Retinal pigment epithelial cell (primary cell): ENCODE measurements at regions not wholly inside any gene's neighbourhood (a gene's known extent, or its start where the extent isn't known, plus 50 kb on each side); places are given as distances from the start of the nearest gene placed in this dataset.

Experiments
- DNase-seq: peaks from one replicate; pipeline ENCODE4 v3.0.0-alpha.2; 2010; ENCODE audit warnings: low read depth
- H3K4me3 ChIP-seq: 2 replicates; pipeline ENCODE4 v1.5.1; 2011; ENCODE audit warnings: mild to moderate bottlenecking, low read length, control low read depth, moderate library complexity
- TF ChIP-seq, protein P1 (sequence below): conservative IDR thresholded peaks from 2 replicates; pipeline ENCODE4 v1.5.1; 2011; ENCODE audit warnings: low read depth, low read length, control low read depth, inconsistent platforms

DNA sequence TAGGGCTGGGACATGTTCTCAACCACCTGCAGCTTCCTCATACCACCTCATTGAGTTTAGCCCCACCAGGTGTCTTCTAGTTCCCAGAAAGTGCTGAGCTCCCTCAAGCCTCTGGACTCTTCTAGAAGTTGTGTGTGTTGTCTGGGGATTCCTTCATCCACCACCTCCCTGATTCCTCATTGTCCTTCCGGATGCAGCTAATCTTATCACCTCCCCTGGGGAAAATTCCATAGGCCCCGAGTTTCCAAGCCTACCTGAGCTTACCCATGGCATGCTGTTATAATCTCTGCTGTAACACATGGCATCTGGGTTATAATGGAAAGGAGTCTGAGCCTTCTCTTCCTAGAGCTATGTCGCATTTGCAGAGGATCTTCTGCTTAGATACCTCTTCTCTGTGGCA is 243.5 kb upstream of the SDK2 start:
- H3K4me3 ChIP-seq, result no peak overlapping the region
- TF ChIP-seq, protein P1, sequence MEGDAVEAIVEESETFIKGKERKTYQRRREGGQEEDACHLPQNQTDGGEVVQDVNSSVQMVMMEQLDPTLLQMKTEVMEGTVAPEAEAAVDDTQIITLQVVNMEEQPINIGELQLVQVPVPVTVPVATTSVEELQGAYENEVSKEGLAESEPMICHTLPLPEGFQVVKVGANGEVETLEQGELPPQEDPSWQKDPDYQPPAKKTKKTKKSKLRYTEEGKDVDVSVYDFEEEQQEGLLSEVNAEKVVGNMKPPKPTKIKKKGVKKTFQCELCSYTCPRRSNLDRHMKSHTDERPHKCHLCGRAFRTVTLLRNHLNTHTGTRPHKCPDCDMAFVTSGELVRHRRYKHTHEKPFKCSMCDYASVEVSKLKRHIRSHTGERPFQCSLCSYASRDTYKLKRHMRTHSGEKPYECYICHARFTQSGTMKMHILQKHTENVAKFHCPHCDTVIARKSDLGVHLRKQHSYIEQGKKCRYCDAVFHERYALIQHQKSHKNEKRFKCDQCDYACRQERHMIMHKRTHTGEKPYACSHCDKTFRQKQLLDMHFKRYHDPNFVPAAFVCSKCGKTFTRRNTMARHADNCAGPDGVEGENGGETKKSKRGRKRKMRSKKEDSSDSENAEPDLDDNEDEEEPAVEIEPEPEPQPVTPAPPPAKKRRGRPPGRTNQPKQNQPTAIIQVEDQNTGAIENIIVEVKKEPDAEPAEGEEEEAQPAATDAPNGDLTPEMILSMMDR, result no peak
- DNase-seq, result no peak

DNA sequence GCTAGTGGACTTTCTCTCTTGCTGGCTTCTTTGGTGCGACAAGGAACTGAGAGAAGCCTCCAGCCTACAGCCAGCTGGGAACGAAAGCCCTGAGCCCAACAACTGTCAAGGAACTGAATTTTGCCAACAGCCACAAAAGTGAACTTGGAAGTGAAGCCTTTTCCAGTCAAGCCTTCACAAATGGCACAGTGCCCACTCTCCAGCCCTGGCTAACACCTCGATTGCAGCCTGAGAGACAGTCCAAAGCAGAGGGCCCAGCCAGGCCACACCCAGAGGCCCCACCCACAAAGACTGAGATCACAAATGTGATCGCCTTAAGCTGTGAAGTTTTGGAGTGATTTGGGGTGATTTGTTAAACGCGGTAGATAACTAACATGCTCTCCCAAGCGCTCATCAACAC is 244.6 kb upstream of the SDK2 start:
- TF ChIP-seq, protein P1, result no peak
- DNase-seq, result no peak
- no peak overlapping the region for H3K4me3 ChIP-seq

- no peak for DNase-seq
- TF ChIP-seq, protein P1, result no peak
- no peak overlapping the region for H3K4me3 ChIP-seq
Measured at GRCh38 chr17:73889439-73889838, 245.2 kb upstream of the SDK2 start.

GRCh38 chr17:73890831-73891405 is 246.7 kb upstream of the SDK2 start:
- no peak for DNase-seq
- no peak overlapping the region for H3K4me3 ChIP-seq
- TF ChIP-seq, protein P1, result no peak

GRCh38 chr17:73895157-73895556 is 250.9 kb upstream of the SDK2 start:
- no peak for DNase-seq
- TF ChIP-seq, protein P1, result no peak
- no peak overlapping the region for H3K4me3 ChIP-seq

GRCh38 chr17:73896966-73897365 is 252.7 kb upstream of the SDK2 start:
- no peak overlapping the region for H3K4me3 ChIP-seq
- TF ChIP-seq, protein P1, result no peak
- DNase-seq, result no peak

DNA sequence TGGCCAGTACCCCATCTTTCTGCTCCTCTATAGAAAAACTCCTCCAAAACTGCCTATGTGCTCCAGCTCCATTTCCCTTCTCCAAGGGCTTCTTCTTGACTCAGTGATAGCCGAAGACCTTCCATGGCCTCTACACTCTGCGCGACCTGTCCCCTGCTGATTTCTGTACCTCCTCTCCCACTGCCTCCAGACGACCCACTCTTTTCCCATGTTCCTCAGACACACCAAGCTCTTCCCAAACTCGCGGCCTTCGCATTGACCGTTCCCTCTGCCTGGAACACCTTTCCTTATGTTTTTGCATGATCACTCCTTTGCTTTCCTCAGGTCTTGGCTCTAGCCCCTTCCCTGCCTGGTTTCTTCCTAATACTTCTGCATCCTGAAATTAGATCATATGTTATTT is 255.6 kb upstream of the SDK2 start:
- no peak overlapping the region for H3K4me3 ChIP-seq
- no peak for DNase-seq
- TF ChIP-seq, protein P1, result no peak
